HepG2 (cell line): ENCODE measurements at regions not wholly inside any gene's neighbourhood (a gene's known extent, or its start where the extent isn't known, plus 50 kb on each side); places are given as distances from the start of the nearest gene placed in this dataset.
A peak's percentile ranks its signal among the peaks of the same experiment; 100 is the strongest.

Experiments used
- ATAC-seq: fragments of 200-7000 bp; cut with Tn5 transposase; 3 replicates; pipeline ENCODE4 v1.9.1; 2020; ENCODE audit warnings: mild to moderate bottlenecking, moderate library complexity
- BruUV-seq: library from RNA; stranded (reverse); fragments of 400-500 nt; replicated peaks from 2 replicates; lab custom pipeline; 2021; lab: Mats Ljungman, UMichigan
- CTCF ChIA-PET: fragments of 300-600 bp; formaldehyde crosslinking; extraction: SDS; loops from one replicate; lab custom pipeline; 2021; ENCODE audit warnings: low total read pairs, inconsistent platforms, low intra/inter-chr PET ratio; lab: Yijun Ruan, JAX
- POLR2A ChIA-PET: fragments of 350-600 bp; sonication (Branson Sonifier 250); formaldehyde crosslinking; loops from one replicate; lab custom pipeline; 2020; ENCODE audit warnings: antibody characterized with exemption, inconsistent platforms; lab: Yijun Ruan, JAX
- DNase-seq: peaks from one replicate; pipeline ENCODE4 v3.0.0-alpha.2; 2015; ENCODE audit warnings: low spot score
- FAIRE-seq: peaks from 3 replicates; lab custom pipeline; 2011; peaks lifted over from hg19 to GRCh38; lab: Jason Lieb, UNC
- H2AFZ ChIP-seq: one replicate; pipeline ENCODE4 v1.6.1; 2011; ENCODE audit warnings: low read length, inconsistent platforms
- H3K27ac ChIP-seq: fragments of 300-600 bp; 3 replicates; pipeline ENCODE4 v1.8.0; 2011; ENCODE audit warnings: mixed run types, mild to moderate bottlenecking, mixed read lengths, low read length, inconsistent platforms; ENCODE audit not compliant: insufficient read depth; ENCODE audit errors: extremely low read length
- H3K27me3 ChIP-seq, 2 experiments: fragments of 200-600 bp in 1 of 2; 2 replicates in 1 of 2; 3 replicates in 1 of 2; pipeline versions ENCODE4 v1.6.0 to v1.8.0; 2011; ENCODE audit warnings: low read length in 2 of 2, mild to moderate bottlenecking in 2 of 2, moderate library complexity in 2 of 2, inconsistent platforms in 1 of 2; ENCODE audit not compliant: insufficient read depth in 2 of 2, control insufficient read depth in 1 of 2
- H3K36me3 ChIP-seq, 2 experiments: fragments of 200-600 bp in 1 of 2; replicated peaks in 1 of 2; 2 replicates in 1 of 2; 3 replicates in 1 of 2; pipeline versions ENCODE4 v1.5.1 to v1.8.0; 2011; ENCODE audit warnings: low read length in 2 of 2, inconsistent platforms in 1 of 2; ENCODE audit not compliant: insufficient read depth in 2 of 2, control insufficient read depth in 1 of 2
- H3K4me1 ChIP-seq: 2 replicates; pipeline ENCODE4 v1.5.1; 2012; ENCODE audit warnings: low read length, inconsistent platforms; ENCODE audit not compliant: insufficient read depth
- H3K4me2 ChIP-seq: 2 replicates; pipeline ENCODE4 v1.6.0; 2011; ENCODE audit warnings: low read depth, low read length, inconsistent platforms
- H3K4me3 ChIP-seq, 3 experiments: fragments of 200-600 bp in 1 of 3; sonication (generic), shearing (Covaris generic) in 1 of 3; replicated peaks in 1 of 3; 2 replicates each; pipeline ENCODE4 v1.5.1; 2011 to 2016; ENCODE audit warnings: low read length in 3 of 3, inconsistent platforms in 2 of 3, low read depth in 2 of 3, mild to moderate bottlenecking in 2 of 3, control low read depth in 1 of 3, mixed read lengths in 1 of 3; ENCODE audit not compliant: insufficient read depth in 1 of 3
- H3K79me2 ChIP-seq: one replicate; pipeline ENCODE4 v1.6.1; 2011; ENCODE audit warnings: low read length, inconsistent platforms; ENCODE audit not compliant: insufficient read depth
- H3K9ac ChIP-seq: 2 replicates; pipeline ENCODE4 v1.6.0; 2011; ENCODE audit warnings: mild to moderate bottlenecking, low read depth, low read length, inconsistent platforms; ENCODE audit not compliant: insufficient read depth
- H3K9me3 ChIP-seq: 2 replicates; pipeline ENCODE4 v1.5.1; 2012; ENCODE audit warnings: mild to moderate bottlenecking, low read length
- H4K20me1 ChIP-seq: 2 replicates; pipeline ENCODE4 v1.6.0; 2011; ENCODE audit warnings: inconsistent platforms, mild to moderate bottlenecking, low read length, moderate library complexity; ENCODE audit not compliant: insufficient read depth
- ARNT ChIP-seq: fragments of 450-650 bp; IDR thresholded peaks from 2 replicates; pipeline ENCODE4 v1.6.1; 2017
- BCL3 ChIP-seq: sonication (generic); formaldehyde crosslinking; IDR thresholded peaks from 2 replicates; pipeline ENCODE4 v1.5.1; 2020; ENCODE audit warnings: mild to moderate bottlenecking, missing genetic modification reagents, moderate library complexity
- CREB1 ChIP-seq, 2 experiments: fragments of 450-650 bp in 1 of 2; IDR thresholded peaks; 2 replicates each; pipeline ENCODE4 v1.6.1; 2016 to 2017; ENCODE audit warnings: control low read depth in 1 of 2, mild to moderate bottlenecking in 1 of 2, missing compliant biosample characterization in 1 of 2, missing genetic modification characterization in 1 of 2
- POLR2AphosphoS5 ChIP-seq: IDR thresholded peaks from 2 replicates; pipeline ENCODE4 v1.6.1; 2012; ENCODE audit warnings: low read depth, low read length
- TFAP4 ChIP-seq: sonication (generic); IDR thresholded peaks from 2 replicates; pipeline ENCODE4 v1.6.1; 2016; ENCODE audit warnings: low read depth, borderline replicate concordance
- ZNF776 ChIP-seq: sonication (generic); formaldehyde crosslinking; IDR thresholded peaks from 2 replicates; pipeline ENCODE4 v1.4.0; 2020; ENCODE audit warnings: mild to moderate bottlenecking, missing genetic modification reagents
- WGBS: methylation state at CpG from one replicate; pipeline ENCODE4 v1.1.6; 2017; ENCODE audit warnings: low lambda C conversion rate; 5-methylcytosine and 5-hydroxymethylcytosine counted together
- in situ Hi-C: cut with HindIII; loops from 2 replicates; pipeline ENCODE4 v1.10.0; 2017; ENCODE audit warnings: low pct_unique_long_range_greater_than_20kb; ENCODE audit not compliant: extremely low pct_ligation_motif_present
- intact Hi-C: fragments of 100-400 bp; cut with micrococcal nuclease; formaldehyde crosslinking; loops from one replicate; pipeline ENCODE4 v1.10.0; 2022; ENCODE audit not compliant: unreplicated experiment

- no peaks in the 10 kb centered on the region for H3K36me3 ChIP-seq
- ChIA-PET POLR2A (no interaction called here), CTCF (no interaction called here)
- intact Hi-C loops (no loop called here), in situ Hi-C loops (no loop called here)
- H3K4me2 ChIP-seq: no peak overlapping the region
- 51% methylated on average over 8 of the region's 8 CpGs for WGBS
- ATAC-seq: no peak
- no peak overlapping the region for H3K4me3 ChIP-seq
- no peaks in the 10 kb centered on the region for H4K20me1 ChIP-seq
- no peaks in the 10 kb centered on the region for H3K27me3 ChIP-seq
- peaks cover 87% of the 10 kb centered on the region for H3K9me3 ChIP-seq
- 0 out of 2 replicates have a peak, but pooled peaks have one; percentile 15 for TF ChIP-seq CREB1 (IDR thresholded peaks at IDR 0.05)
- TF ChIP-seq CREB1 (CRISPR knock-in tag; IDR thresholded peaks at IDR 0.05): no peak
- TF ChIP-seq BCL3: no peak
- no peaks in the 10 kb centered on the region for H3K4me1 ChIP-seq
- no peak for DNase-seq
- BruUV-seq: no TSS peak
- H3K9ac ChIP-seq: no peak overlapping the region
- FAIRE-seq: no peak
- H2AFZ ChIP-seq: no peak overlapping the region
- no peak overlapping the region for H3K27ac ChIP-seq
- H3K79me2 ChIP-seq: no peaks in the 10 kb centered on the region
Observed at GRCh38 chr17:70863436-70864248, 694.3 kb downstream of the KCNJ2 start.

GRCh38 chr17:70865993-70866804 lies 696.9 kb downstream of the KCNJ2 start:
- H4K20me1 ChIP-seq: no peaks in the 10 kb centered on the region
- H3K4me2 ChIP-seq: no peak overlapping the region
- H3K4me3 ChIP-seq: no peak overlapping the region
- H2AFZ ChIP-seq: no peak overlapping the region
- no peaks in the 10 kb centered on the region for H3K27me3 ChIP-seq
- BruUV-seq: no TSS peak
- H3K4me1 ChIP-seq: no peaks in the 10 kb centered on the region
- H3K9ac ChIP-seq: no peak overlapping the region
- H3K36me3 ChIP-seq: no peaks in the 10 kb centered on the region
- no peak overlapping the region for H3K27ac ChIP-seq
- no peaks in the 10 kb centered on the region for H3K79me2 ChIP-seq
- ChIA-PET CTCF (no interaction called here), POLR2A (no interaction called here)
- intact Hi-C loops: no loop called here
- no peak for TF ChIP-seq TFAP4
- TF ChIP-seq POLR2AphosphoS5: no peak
- TF ChIP-seq ZNF776 (CRISPR knock-in tag): no peak
- no peak for TF ChIP-seq ARNT
- 26% methylated on average over 5 of the region's 5 CpGs for WGBS
- no peak for FAIRE-seq
- no peak for ATAC-seq
- peaks cover 80% of the 10 kb centered on the region for H3K9me3 ChIP-seq
- DNase-seq: no peak
- in situ Hi-C loops: no loop called here
